CD4-positive, alpha-beta memory T cell (primary cell): ENCODE measurements at regions not wholly inside any gene's neighbourhood (a gene's known extent, or its start where the extent isn't known, plus 50 kb on each side); places are given as distances from the start of the nearest gene placed in this dataset.

Source experiments
- CTCF ChIA-PET: fragments of 350-600 bp; sonication (Branson Sonifier 250); formaldehyde crosslinking; loops from one replicate; lab custom pipeline; 2021; ENCODE audit warnings: inconsistent platforms; ENCODE audit not compliant: partially characterized antibody; lab: Charles Lee
- POLR2A ChIA-PET: fragments of 350-600 bp; sonication (Branson Sonifier 250); formaldehyde crosslinking; loops from one replicate; lab custom pipeline; 2021; ENCODE audit not compliant: partially characterized antibody; lab: Charles Lee
- DNase-seq, 5 donors: peaks; one replicate each; pipeline versions ENCODE4 v3.0.0 to v3.0.0-alpha.2; 2020 to 2022; ENCODE audit warnings: mixed read lengths in 1 of 5
- H3K27ac ChIP-seq: one replicate; pipeline ENCODE4 v1.7.0; 2013; ENCODE audit warnings: low read depth, low read length
- H3K27me3 ChIP-seq: 2 replicates; pipeline ENCODE4 v1.7.0; 2013; ENCODE audit warnings: mild to moderate bottlenecking, low read length, moderate library complexity; ENCODE audit not compliant: insufficient read depth
- H3K36me3 ChIP-seq: 2 replicates; pipeline ENCODE4 v1.7.0; 2013; ENCODE audit warnings: mild to moderate bottlenecking, low read length, moderate library complexity; ENCODE audit not compliant: insufficient read depth
- H3K4me1 ChIP-seq: 2 replicates; pipeline ENCODE4 v1.7.0; 2013; ENCODE audit warnings: mild to moderate bottlenecking, low read length, moderate library complexity; ENCODE audit not compliant: insufficient read depth
- H3K4me3 ChIP-seq, 2 donors: one replicate each; pipeline ENCODE4 v1.7.0; 2013; ENCODE audit warnings: low read length in 2 of 2, mild to moderate bottlenecking in 1 of 2
- H3K9me3 ChIP-seq, 2 donors: one replicate each; pipeline ENCODE4 v1.7.0; 2013; ENCODE audit warnings: low read length in 2 of 2, control low read depth in 1 of 2; ENCODE audit not compliant: control insufficient read depth in 1 of 2
- H3K27ac Mint-ChIP-seq, 7 donors: one replicate each; pipeline ENCODE4 v1.8.0; 2020 to 2021; ENCODE audit warnings: mixed read lengths in 7 of 7, mild to moderate bottlenecking in 6 of 7, inconsistent platforms in 3 of 7, moderate library complexity in 3 of 7
- H3K27me3 Mint-ChIP-seq, 2 donors: one replicate each; pipeline ENCODE4 v1.8.0; 2020 to 2021; ENCODE audit warnings: mixed read lengths in 2 of 2
- H3K36me3 Mint-ChIP-seq, 2 donors: one replicate each; pipeline ENCODE4 v1.8.0; 2020 to 2021; ENCODE audit warnings: mixed read lengths in 2 of 2, inconsistent platforms in 1 of 2, mild to moderate bottlenecking in 1 of 2
- H3K4me1 Mint-ChIP-seq, 4 donors: one replicate each; pipeline ENCODE4 v1.8.0; 2020 to 2021; ENCODE audit warnings: mixed read lengths in 4 of 4, mild to moderate bottlenecking in 1 of 4
- H3K4me3 Mint-ChIP-seq, 8 donors: one replicate each; pipeline ENCODE4 v1.8.0; 2020 to 2021; ENCODE audit warnings: mixed read lengths in 8 of 8, mild to moderate bottlenecking in 7 of 8, moderate library complexity in 6 of 8, inconsistent platforms in 3 of 8
- H3K9me3 Mint-ChIP-seq, 8 donors: one replicate each; pipeline ENCODE4 v1.8.0; 2020 to 2021; ENCODE audit warnings: mixed read lengths in 8 of 8, mild to moderate bottlenecking in 5 of 8, inconsistent platforms in 3 of 8, moderate library complexity in 1 of 8
- intact Hi-C: fragments of 100-400 bp; cut with micrococcal nuclease; formaldehyde crosslinking; loops from one replicate; pipeline ENCODE4 v1.15.1; 2023

DNA sequence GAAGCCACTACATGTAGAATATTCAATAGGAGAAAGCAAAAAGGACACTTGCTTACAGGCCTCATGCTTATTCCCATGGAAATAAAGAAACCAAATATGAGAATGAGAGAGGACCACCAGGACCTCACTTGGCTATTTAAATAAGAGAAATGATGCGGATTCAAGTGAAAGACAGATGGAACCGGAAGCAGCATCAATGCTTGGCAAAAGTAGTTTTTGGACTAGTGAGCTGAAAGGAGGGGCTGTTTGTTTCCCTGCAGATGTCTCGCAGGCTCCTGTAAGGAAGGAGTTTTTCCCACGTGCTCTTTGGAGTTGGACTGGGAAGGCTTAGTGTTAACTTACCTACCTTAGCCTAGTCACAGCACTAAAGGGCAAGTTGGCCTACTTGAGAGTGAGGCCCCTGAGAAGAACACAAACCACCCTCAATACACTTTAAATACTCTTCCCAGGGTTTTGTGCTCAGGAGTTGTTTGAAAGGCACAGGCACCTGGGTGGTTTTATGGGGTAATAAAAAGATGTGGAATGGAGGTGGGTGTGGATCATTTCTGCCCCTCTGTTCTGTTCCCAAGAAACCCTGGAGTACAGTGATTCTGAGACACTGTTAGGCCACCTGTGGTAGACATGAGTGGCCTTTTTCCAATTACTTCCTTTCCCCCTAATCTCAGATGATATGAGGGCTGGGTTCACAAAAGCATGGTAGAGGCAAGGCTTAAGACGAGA lies 113.3 kb upstream of the C1GALT1C1 start:
- no peaks in the 10 kb centered on the region for H3K36me3 Mint-ChIP-seq
- Histone ChIP-seq H3K27me3 (no peaks in the 10 kb centered on the region), H3K27ac (no peak overlapping the region), H3K36me3 (no peaks in the 10 kb centered on the region), H3K4me3 (no peak overlapping the region), H3K4me1 (no peaks in the 10 kb centered on the region), H3K9me3 (no peaks in the 10 kb centered on the region)
- DNase-seq = no peak
- no peak overlapping the region for H3K4me3 Mint-ChIP-seq
- peaks cover 0 to 5% (median 0%) of the 10 kb centered on the region in 8 donors for H3K9me3 Mint-ChIP-seq
- CTCF ChIA-PET = no interaction called here
- peaks cover 1% of the 10 kb centered on the region in 2 donors for H3K27me3 Mint-ChIP-seq
- POLR2A ChIA-PET = no interaction called here
- intact Hi-C loops = no loop called here
- H3K4me1 Mint-ChIP-seq = no peaks in the 10 kb centered on the region
- no peak overlapping the region for H3K27ac Mint-ChIP-seq

DNA sequence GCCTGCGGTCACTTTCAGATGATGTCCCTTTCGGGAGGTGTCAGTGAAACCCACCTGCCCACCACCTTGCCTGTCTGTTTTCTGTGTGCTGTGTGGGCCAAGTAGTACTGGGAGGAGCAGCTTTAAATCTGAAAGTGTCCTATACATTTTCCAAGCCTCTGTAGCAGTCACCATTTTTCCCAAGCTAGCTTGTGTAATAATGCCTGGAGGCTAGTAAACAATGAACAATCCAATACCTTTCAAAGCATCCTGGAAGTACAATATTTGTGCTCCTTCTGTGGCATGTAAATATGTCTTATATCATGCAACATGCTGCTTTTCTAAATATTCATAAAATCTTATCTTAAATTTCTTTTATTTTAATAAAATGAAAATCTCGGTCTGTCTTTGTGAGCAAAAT lies 111.6 kb upstream of the C1GALT1C1 start:
- Mint-ChIP-seq H3K4me1 (no peaks in the 10 kb centered on the region), H3K9me3 (peaks cover 0 to 5% (median under 1%) of the 10 kb centered on the region in 8 donors), H3K27me3 (peaks cover 1% of the 10 kb centered on the region in 2 donors), H3K36me3 (no peaks in the 10 kb centered on the region), H3K27ac (no peak overlapping the region), H3K4me3 (no peak overlapping the region)
- intact Hi-C loops = no loop called here
- no peak overlapping the region for H3K4me3 ChIP-seq
- H3K9me3 ChIP-seq = no peaks in the 10 kb centered on the region
- no peak overlapping the region for H3K27ac ChIP-seq
- POLR2A ChIA-PET = no interaction called here
- H3K4me1 ChIP-seq = no peaks in the 10 kb centered on the region
- no peak for DNase-seq
- no peaks in the 10 kb centered on the region for H3K27me3 ChIP-seq
- H3K36me3 ChIP-seq = no peaks in the 10 kb centered on the region
- CTCF ChIA-PET = no interaction called here

- Mint-ChIP-seq H3K27ac (peak overlapping the region in 1 of 7 donors; percentile 16), H3K27me3 (peaks cover 1% of the 10 kb centered on the region in 2 donors), H3K36me3 (no peaks in the 10 kb centered on the region), H3K4me3 (no peak overlapping the region), H3K4me1 (no peaks in the 10 kb centered on the region), H3K9me3 (peaks cover 0 to 5% (median under 1%) of the 10 kb centered on the region in 8 donors)
- POLR2A ChIA-PET = no interaction called here
- CTCF ChIA-PET = no interaction called here
- no peaks in the 10 kb centered on the region for H3K36me3 ChIP-seq
- no peak overlapping the region for H3K4me3 ChIP-seq
- H3K4me1 ChIP-seq = no peaks in the 10 kb centered on the region
- H3K27me3 ChIP-seq = no peaks in the 10 kb centered on the region
- no peaks in the 10 kb centered on the region for H3K9me3 ChIP-seq
- H3K27ac ChIP-seq = no peak overlapping the region
- intact Hi-C loops = no loop called here
- no peak for DNase-seq
These were observed 110.2 kb upstream of the C1GALT1C1 start for GRCh38 chrX:120740072-120740471.

GRCh38 chrX:120739300-120739699 lies 109.4 kb upstream of the C1GALT1C1 start:
- Histone ChIP-seq H3K4me1 (no peaks in the 10 kb centered on the region), H3K27ac (no peak overlapping the region), H3K4me3 (no peak overlapping the region), H3K9me3 (no peaks in the 10 kb centered on the region), H3K27me3 (no peaks in the 10 kb centered on the region), H3K36me3 (no peaks in the 10 kb centered on the region)
- intact Hi-C loops = no loop called here
- DNase-seq = no peak
- ChIA-PET CTCF (no interaction called here), POLR2A (no interaction called here)
- Mint-ChIP-seq H3K27me3 (peaks cover under 1 to 1% of the 10 kb centered on the region in 2 donors), H3K4me1 (no peaks in the 10 kb centered on the region), H3K9me3 (peaks cover 0 to 2% (median 0%) of the 10 kb centered on the region in 8 donors), H3K4me3 (no peak overlapping the region), H3K36me3 (no peaks in the 10 kb centered on the region), H3K27ac (no peak overlapping the region)

DNA sequence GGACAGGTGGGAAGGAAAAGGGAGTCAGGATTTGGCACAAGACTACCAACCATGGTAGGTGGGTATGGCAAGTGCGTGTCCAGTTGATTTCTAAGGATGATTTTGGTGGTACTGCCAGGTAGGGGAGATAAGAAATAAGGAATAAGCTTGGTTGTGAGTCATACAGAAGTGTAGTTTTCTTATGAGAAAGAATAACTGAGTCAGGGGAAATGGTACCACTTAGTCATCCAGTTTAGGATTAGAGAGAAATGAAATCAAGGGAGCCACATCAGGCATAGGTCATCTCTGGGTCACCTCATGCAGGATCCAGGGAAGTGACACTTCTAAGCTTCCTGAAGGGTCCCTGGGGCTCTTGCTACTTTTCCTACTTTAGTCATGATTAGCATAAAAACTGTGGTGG lies 107.1 kb upstream of the C1GALT1C1 start:
- no peak for DNase-seq
- H3K4me1 Mint-ChIP-seq = no peaks in the 10 kb centered on the region
- H3K36me3 Mint-ChIP-seq = no peaks in the 10 kb centered on the region
- no peaks in the 10 kb centered on the region for H3K9me3 ChIP-seq
- no peak overlapping the region for H3K27ac Mint-ChIP-seq
- intact Hi-C loops = no loop called here
- no peak overlapping the region for H3K27ac ChIP-seq
- H3K9me3 Mint-ChIP-seq = peaks cover 0 to 5% (median 0%) of the 10 kb centered on the region in 8 donors
- ChIA-PET POLR2A (no interaction called here), CTCF (no interaction called here)
- H3K4me3 Mint-ChIP-seq = no peak overlapping the region
- no peaks in the 10 kb centered on the region for H3K27me3 ChIP-seq
- peaks cover 0 to 1% of the 10 kb centered on the region in 2 donors for H3K27me3 Mint-ChIP-seq
- no peak overlapping the region for H3K4me3 ChIP-seq
- no peaks in the 10 kb centered on the region for H3K36me3 ChIP-seq
- no peaks in the 10 kb centered on the region for H3K4me1 ChIP-seq

- H3K36me3 ChIP-seq = no peaks in the 10 kb centered on the region
- H3K27me3 Mint-ChIP-seq = peaks cover 0 to 1% of the 10 kb centered on the region in 2 donors
- no peaks in the 10 kb centered on the region for H3K9me3 ChIP-seq
- H3K27me3 ChIP-seq = no peaks in the 10 kb centered on the region
- H3K9me3 Mint-ChIP-seq = peaks cover 0 to 5% (median 0%) of the 10 kb centered on the region in 8 donors
- H3K27ac Mint-ChIP-seq = no peak overlapping the region
- H3K36me3 Mint-ChIP-seq = no peaks in the 10 kb centered on the region
- H3K4me3 Mint-ChIP-seq = no peak overlapping the region
- no peak overlapping the region for H3K27ac ChIP-seq
- DNase-seq = no peak
- H3K4me3 ChIP-seq = no peak overlapping the region
- CTCF ChIA-PET = interaction anchor here (0.8 kb wide), 1 partner anchor 284 kb away, joined by 3 read pairs; no protein-coding TSS in a partner anchor
- POLR2A ChIA-PET = no interaction called here
- no peaks in the 10 kb centered on the region for H3K4me1 Mint-ChIP-seq
- intact Hi-C loops = no loop called here
- H3K4me1 ChIP-seq = no peaks in the 10 kb centered on the region
These were observed 106.1 kb upstream of the C1GALT1C1 start for GRCh38 chrX:120735966-120736365.

DNA sequence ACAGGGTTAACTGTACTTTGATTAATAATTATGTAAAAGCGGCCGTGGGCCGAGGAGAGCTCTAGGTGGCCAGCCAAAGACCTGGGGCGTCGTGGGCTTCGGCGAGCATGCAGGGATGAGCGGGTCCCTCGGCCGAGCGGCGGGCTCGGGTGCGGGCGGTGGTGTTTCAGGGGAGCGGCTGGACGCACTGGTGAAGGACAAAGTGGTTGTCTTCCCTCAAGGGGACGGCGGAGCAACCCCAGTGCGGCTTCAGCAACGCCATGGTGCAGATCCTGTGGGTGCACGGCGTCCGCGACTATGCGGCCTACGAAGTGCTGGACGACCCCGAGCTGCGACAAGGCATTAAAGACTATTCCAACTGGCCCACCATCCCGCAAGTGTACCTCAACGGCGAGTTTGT lies 103.0 kb upstream of the C1GALT1C1 start:
- Histone ChIP-seq H3K27ac (no peak overlapping the region), H3K4me1 (no peaks in the 10 kb centered on the region), H3K9me3 (no peaks in the 10 kb centered on the region), H3K36me3 (no peaks in the 10 kb centered on the region), H3K27me3 (no peaks in the 10 kb centered on the region), H3K4me3 (no peak overlapping the region)
- intact Hi-C loops = no loop called here
- ChIA-PET CTCF (no interaction called here), POLR2A (no interaction called here)
- no peak overlapping the region for H3K27ac Mint-ChIP-seq
- no peaks in the 10 kb centered on the region for H3K27me3 Mint-ChIP-seq
- H3K4me1 Mint-ChIP-seq = no peaks in the 10 kb centered on the region
- H3K9me3 Mint-ChIP-seq = peaks cover 0 to 5% (median 0%) of the 10 kb centered on the region in 8 donors
- no peak overlapping the region for H3K4me3 Mint-ChIP-seq
- no peaks in the 10 kb centered on the region for H3K36me3 Mint-ChIP-seq
- DNase-seq = no peak
